ENCODE measurements at regions not wholly inside any gene's neighbourhood (a gene's known extent, or its start where the extent isn't known, plus 50 kb on each side); places are given as distances from the start of the nearest gene placed in this dataset.

DNA sequence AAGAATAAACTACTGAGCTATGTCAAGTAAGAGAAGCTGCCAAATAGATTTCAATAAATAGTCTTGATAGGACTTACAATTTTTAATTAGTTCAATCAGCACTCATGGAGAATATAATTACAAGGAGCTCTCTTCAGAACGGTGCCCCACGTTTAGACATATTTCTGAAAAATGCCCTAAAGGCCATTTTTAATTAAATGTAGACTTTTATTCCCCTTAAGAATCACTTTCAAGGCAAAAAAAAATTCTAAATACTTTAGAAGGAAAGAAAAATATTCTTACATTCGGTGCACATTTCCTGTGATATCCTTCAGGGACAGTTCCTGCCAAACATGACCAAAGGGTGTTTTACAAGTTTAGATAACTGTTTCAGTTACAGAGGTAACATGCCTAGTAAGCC is 202.5 kb upstream of the CDH7 start:
- intact Hi-C loops (cut with DNase I): no loop called here
- TF ChIP-seq, protein P1, sequence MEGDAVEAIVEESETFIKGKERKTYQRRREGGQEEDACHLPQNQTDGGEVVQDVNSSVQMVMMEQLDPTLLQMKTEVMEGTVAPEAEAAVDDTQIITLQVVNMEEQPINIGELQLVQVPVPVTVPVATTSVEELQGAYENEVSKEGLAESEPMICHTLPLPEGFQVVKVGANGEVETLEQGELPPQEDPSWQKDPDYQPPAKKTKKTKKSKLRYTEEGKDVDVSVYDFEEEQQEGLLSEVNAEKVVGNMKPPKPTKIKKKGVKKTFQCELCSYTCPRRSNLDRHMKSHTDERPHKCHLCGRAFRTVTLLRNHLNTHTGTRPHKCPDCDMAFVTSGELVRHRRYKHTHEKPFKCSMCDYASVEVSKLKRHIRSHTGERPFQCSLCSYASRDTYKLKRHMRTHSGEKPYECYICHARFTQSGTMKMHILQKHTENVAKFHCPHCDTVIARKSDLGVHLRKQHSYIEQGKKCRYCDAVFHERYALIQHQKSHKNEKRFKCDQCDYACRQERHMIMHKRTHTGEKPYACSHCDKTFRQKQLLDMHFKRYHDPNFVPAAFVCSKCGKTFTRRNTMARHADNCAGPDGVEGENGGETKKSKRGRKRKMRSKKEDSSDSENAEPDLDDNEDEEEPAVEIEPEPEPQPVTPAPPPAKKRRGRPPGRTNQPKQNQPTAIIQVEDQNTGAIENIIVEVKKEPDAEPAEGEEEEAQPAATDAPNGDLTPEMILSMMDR (IDR thresholded peaks at IDR 0.05): no peak
- no peak for TF ChIP-seq POLR2A (IDR thresholded peaks at IDR 0.05)
- H3K4me3 ChIP-seq: no peak overlapping the region
- H3K27me3 ChIP-seq: no peaks in the 10 kb centered on the region
- H3K4me1 ChIP-seq (replicated peaks in 1 of 2): no peaks in the 10 kb centered on the region
- H3K9me3 ChIP-seq (replicated peaks in 1 of 3): no peaks in the 10 kb centered on the region
- no peak for DNase-seq
- 60 to 71% (median 65%) methylated on average over 3 of the region's 3 CpGs for WGBS, 4 donors
- H3K27ac ChIP-seq: no peak overlapping the region
- no peaks in the 10 kb centered on the region for H3K36me3 ChIP-seq (replicated peaks in 1 of 2)

DNA sequence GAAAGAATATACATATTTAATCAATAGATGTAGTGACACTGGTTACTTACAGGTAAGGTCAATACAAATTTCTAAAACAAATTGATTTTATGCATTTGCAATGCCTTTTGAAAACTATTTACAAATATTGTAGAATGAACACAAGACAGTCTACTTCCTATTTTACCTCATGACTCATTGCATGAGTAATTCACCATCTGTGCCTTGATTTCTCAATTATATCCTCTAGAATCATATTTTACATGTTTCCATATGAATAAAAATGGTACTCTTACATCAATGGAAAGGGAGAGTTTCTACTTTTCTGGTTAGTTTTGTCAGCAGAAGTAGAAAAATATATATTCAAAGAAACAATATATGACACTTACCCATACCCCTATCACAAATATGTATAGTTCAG is 203.8 kb upstream of the CDH7 start:
- H3K36me3 ChIP-seq (replicated peaks in 1 of 2): no peaks in the 10 kb centered on the region
- no peak overlapping the region for H3K27ac ChIP-seq
- no peak for DNase-seq
- H3K9me3 ChIP-seq (replicated peaks in 1 of 3): no peaks in the 10 kb centered on the region
- no peak overlapping the region for H3K4me3 ChIP-seq
- intact Hi-C loops (cut with DNase I): no loop called here
- no peaks in the 10 kb centered on the region for H3K4me1 ChIP-seq (replicated peaks in 1 of 2)
- no peaks in the 10 kb centered on the region for H3K27me3 ChIP-seq
- TF ChIP-seq, protein P1 (IDR thresholded peaks at IDR 0.05): no peak
- no peak for TF ChIP-seq POLR2A (IDR thresholded peaks at IDR 0.05)

DNA sequence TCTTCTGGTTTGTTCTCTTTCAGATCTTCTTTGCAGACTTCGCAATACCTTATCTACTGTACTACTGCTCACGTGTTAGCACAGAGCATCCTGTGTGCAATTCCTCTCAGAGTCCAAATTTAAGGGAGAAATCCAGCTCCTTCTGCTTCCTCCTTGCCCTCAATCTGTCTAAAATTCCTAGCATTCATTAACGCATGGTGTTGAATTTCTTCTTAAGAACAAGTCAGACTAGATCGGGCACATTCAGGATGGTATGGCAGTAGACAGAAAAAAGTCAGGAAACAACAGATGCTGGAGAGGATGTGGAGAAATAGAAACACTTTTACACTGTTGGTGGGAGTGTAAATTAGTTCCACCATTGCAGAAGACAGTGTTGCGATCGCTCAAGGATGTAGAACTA is 206.1 kb upstream of the CDH7 start:
- no peaks in the 10 kb centered on the region for H3K4me1 ChIP-seq (replicated peaks in 1 of 2)
- H3K36me3 ChIP-seq (replicated peaks in 1 of 2): no peaks in the 10 kb centered on the region
- H3K27ac ChIP-seq: no peak overlapping the region
- H3K9me3 ChIP-seq (replicated peaks in 1 of 3): no peaks in the 10 kb centered on the region
- TF ChIP-seq POLR2A (IDR thresholded peaks at IDR 0.05): no peak
- TF ChIP-seq, protein P1 (IDR thresholded peaks at IDR 0.05): no peak
- H3K27me3 ChIP-seq: no peaks in the 10 kb centered on the region
- no peak overlapping the region for H3K4me3 ChIP-seq
- 90 to 93% (median 93%) methylated on average over 6 of the region's 6 CpGs for WGBS, 4 donors
- DNase-seq: no peak
- intact Hi-C loops (cut with DNase I): no loop called here

DNA sequence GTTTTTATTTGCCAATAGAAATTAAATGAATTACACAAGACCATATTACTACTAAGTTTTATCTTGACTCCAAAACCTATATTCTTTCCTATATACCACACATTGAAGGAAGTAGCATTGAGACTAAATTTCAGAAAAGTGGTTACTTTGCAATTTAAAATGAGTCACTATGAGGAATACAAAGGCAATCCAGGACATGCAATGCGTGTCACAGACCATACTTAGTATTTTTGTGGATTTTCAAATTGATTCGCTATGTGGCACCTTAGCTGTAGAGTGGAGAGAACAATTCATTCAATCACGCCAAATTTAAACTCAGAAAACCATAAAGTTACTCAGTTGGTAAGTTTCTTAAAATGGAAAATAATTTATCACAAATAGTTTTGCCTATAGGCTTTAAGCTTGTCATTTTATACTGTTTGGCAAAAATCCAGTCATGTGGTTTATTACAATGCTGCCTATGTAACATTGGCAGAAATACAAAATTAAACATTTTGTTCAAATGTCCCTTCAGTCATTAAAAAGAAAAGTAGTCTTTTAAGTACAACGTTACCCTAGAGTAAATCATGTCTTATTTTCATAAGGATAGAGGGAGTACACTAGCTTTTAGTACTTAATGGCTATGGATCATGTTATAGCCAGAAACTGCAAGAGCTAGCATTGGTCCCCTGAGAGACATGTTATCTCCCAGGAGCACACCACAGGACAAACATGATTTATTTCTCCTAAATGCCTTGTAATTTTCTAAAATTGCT is 222.8 kb upstream of the CDH7 start:
- DNase-seq: no peak
- H3K27me3 ChIP-seq: no peaks in the 10 kb centered on the region
- H3K27ac ChIP-seq: no peak overlapping the region
- no peaks in the 10 kb centered on the region for H3K9me3 ChIP-seq (replicated peaks in 1 of 3)
- no peaks in the 10 kb centered on the region for H3K4me1 ChIP-seq (replicated peaks in 1 of 2)
- TF ChIP-seq, protein P1 (IDR thresholded peaks at IDR 0.05): no peak
- TF ChIP-seq POLR2A (IDR thresholded peaks at IDR 0.05): no peak
- WGBS, 4 donors: 59 to 65% (median 62%) methylated on average over 4 of the region's 4 CpGs
- H3K36me3 ChIP-seq (replicated peaks in 1 of 2): no peaks in the 10 kb centered on the region
- no peak overlapping the region for H3K4me3 ChIP-seq
- intact Hi-C loops (cut with DNase I): no loop called here

Measured in adrenal gland (tissue), 9 donors.